H1 (cell line): ENCODE measurements at regions not wholly inside any gene's neighbourhood (a gene's known extent, or its start where the extent isn't known, plus 50 kb on each side); places are given as distances from the start of the nearest gene placed in this dataset.
"Not testable (repeated sequence)": the region's sequence is repeated elsewhere in the genome, so short reads cannot be mapped to it uniquely, and the experiment has no call there.

ENCODE experiments used
- CTCF ChIA-PET: fragments of 300-600 bp; sonication (Branson Sonifier 250); formaldehyde crosslinking; loops from one replicate; lab custom pipeline; 2021; ENCODE audit not compliant: partially characterized antibody; lab: Charles Lee
- POLR2A ChIA-PET: fragments of 300-600 bp; sonication (Branson Sonifier 250); formaldehyde crosslinking; loops from one replicate; lab custom pipeline; 2021; ENCODE audit warnings: inconsistent platforms; ENCODE audit not compliant: partially characterized antibody; lab: Charles Lee
- DNase-seq, 2 experiments: peaks; one replicate each; pipeline versions ENCODE4 v3.0.0 to v3.0.0-alpha.2; 2010 to 2022; ENCODE audit warnings: low spot score in 2 of 2, low read depth in 1 of 2, mixed read lengths in 1 of 2
- FAIRE-seq: peaks from 2 replicates; lab custom pipeline; 2011; peaks lifted over from hg19 to GRCh38; lab: Jason Lieb, UNC
- H2AFZ ChIP-seq: 2 replicates; pipeline ENCODE4 v1.8.1; 2012; ENCODE audit warnings: low read length, inconsistent platforms
- H2AK5ac ChIP-seq: 2 replicates; pipeline ENCODE4 v1.6.1; 2013; ENCODE audit warnings: low read depth, low read length
- H2BK120ac ChIP-seq: replicated peaks from 2 replicates; pipeline ENCODE3; 2013; ENCODE audit warnings: low read depth, low read length, inconsistent platforms
- H2BK12ac ChIP-seq: 2 replicates; pipeline ENCODE4 v1.6.1; 2013; ENCODE audit warnings: low read depth, low read length
- H2BK15ac ChIP-seq: 2 replicates; pipeline ENCODE4 v1.6.1; 2013; ENCODE audit warnings: low read length
- H2BK20ac ChIP-seq: 2 replicates; pipeline ENCODE4 v1.6.1; 2013; ENCODE audit warnings: low read length
- H2BK5ac ChIP-seq: 2 replicates; pipeline ENCODE4 v1.6.1; 2013; ENCODE audit warnings: low read depth, low read length
- H3K14ac ChIP-seq: 2 replicates; pipeline ENCODE4 v1.6.1; 2013; ENCODE audit warnings: inconsistent platforms; ENCODE audit not compliant: insufficient read length
- H3K18ac ChIP-seq: 2 replicates; pipeline ENCODE4 v1.6.1; 2013; ENCODE audit warnings: low read length; ENCODE audit errors: extremely low read depth
- H3K23ac ChIP-seq: 2 replicates; pipeline ENCODE4 v1.6.1; 2013; ENCODE audit warnings: inconsistent platforms; ENCODE audit not compliant: insufficient read length
- H3K23me2 ChIP-seq: 2 replicates; pipeline ENCODE4 v1.6.1; 2013; ENCODE audit warnings: low read depth, low read length
- H3K27ac ChIP-seq: 2 replicates; pipeline ENCODE4 v1.6.1; 2011; ENCODE audit warnings: low read depth, low read length, inconsistent platforms
- H3K27me3 ChIP-seq, 4 experiments: replicated peaks in 1 of 4; 1 replicate in 1 of 4; 2 replicates in 3 of 4; pipeline versions ENCODE4 v1.6.1 to v1.8.1; 2011 to 2013; ENCODE audit warnings: low read length in 3 of 4, mild to moderate bottlenecking in 3 of 4, inconsistent platforms in 2 of 4, mixed read lengths in 2 of 4, moderate library complexity in 1 of 4; ENCODE audit not compliant: control insufficient read depth in 3 of 4, insufficient read depth in 3 of 4; ENCODE audit errors: extremely low read depth in 1 of 4
- H3K36me3 ChIP-seq, 4 experiments: 2 replicates each; pipeline versions ENCODE4 v1.6.1 to v1.8.1; 2011 to 2013; ENCODE audit warnings: mild to moderate bottlenecking in 4 of 4, low read length in 3 of 4, moderate library complexity in 2 of 4, control low read depth in 1 of 4, inconsistent platforms in 1 of 4; ENCODE audit not compliant: insufficient read depth in 4 of 4, control insufficient read depth in 2 of 4
- H3K4ac ChIP-seq: replicated peaks from 2 replicates; pipeline ENCODE3; 2013; ENCODE audit warnings: low read length, low read depth, mixed read lengths, inconsistent platforms; ENCODE audit not compliant: insufficient read length
- H3K4me1 ChIP-seq, 4 experiments: replicated peaks in 1 of 4; 1 replicate in 1 of 4; 2 replicates in 3 of 4; pipeline versions ENCODE4 v1.6.1 to v1.8.1; 2011 to 2013; ENCODE audit warnings: low read length in 3 of 4, inconsistent platforms in 2 of 4, mixed read lengths in 1 of 4; ENCODE audit not compliant: insufficient read depth in 4 of 4, control insufficient read depth in 3 of 4
- H3K4me2 ChIP-seq, 2 experiments: 2 replicates each; pipeline versions ENCODE4 v1.6.1 to v1.8.1; 2011 to 2013; ENCODE audit warnings: low read depth in 2 of 2, low read length in 2 of 2, control low read depth in 1 of 2, inconsistent platforms in 1 of 2, mild to moderate bottlenecking in 1 of 2; ENCODE audit not compliant: insufficient read depth in 1 of 2
- H3K4me3 ChIP-seq, 4 experiments: fragments of 200-600, 300-600 bp in 1 of 4; sonication (generic), shearing (Covaris generic), sonication (Bioruptor Twin) in 1 of 4; 2 replicates each; pipeline versions ENCODE4 v1.5.1 to v1.8.1; 2011 to 2016; ENCODE audit warnings: low read length in 4 of 4, low read depth in 3 of 4, control low read depth in 2 of 4, inconsistent platforms in 2 of 4, mild to moderate bottlenecking in 2 of 4, mixed read lengths in 1 of 4, moderate library complexity in 1 of 4; ENCODE audit not compliant: insufficient read depth in 2 of 4; ENCODE audit errors: extremely low read depth in 1 of 4
- H3K56ac ChIP-seq: replicated peaks from 2 replicates; pipeline ENCODE3; 2013; ENCODE audit warnings: low read depth, mild to moderate bottlenecking, mixed read lengths, low read length, inconsistent platforms; ENCODE audit not compliant: insufficient read length
- H3K79me1 ChIP-seq: 2 replicates; pipeline ENCODE4 v1.6.1; 2013; ENCODE audit warnings: low read depth, low read length, control low read depth
- H3K79me2 ChIP-seq, 2 experiments: 2 replicates each; pipeline versions ENCODE4 v1.6.1 to v1.8.1; 2012 to 2013; ENCODE audit warnings: low read length in 2 of 2, mild to moderate bottlenecking in 2 of 2, inconsistent platforms in 1 of 2; ENCODE audit not compliant: insufficient read depth in 2 of 2, control insufficient read depth in 1 of 2
- H3K9ac ChIP-seq, 4 experiments: replicated peaks in 1 of 4; 1 replicate in 1 of 4; 2 replicates in 3 of 4; pipeline versions ENCODE4 v1.6.1 to v1.8.1; 2011 to 2013; ENCODE audit warnings: low read depth in 3 of 4, low read length in 3 of 4, control low read depth in 2 of 4, mild to moderate bottlenecking in 2 of 4, moderate library complexity in 2 of 4, inconsistent platforms in 1 of 4; ENCODE audit errors: extremely low read depth in 1 of 4
- H3K9me3 ChIP-seq, 2 experiments: 2 replicates each; pipeline versions ENCODE4 v1.6.1 to v1.8.1; 2012 to 2013; ENCODE audit warnings: mild to moderate bottlenecking in 2 of 2, moderate library complexity in 2 of 2, control low read depth in 1 of 2, inconsistent platforms in 1 of 2, low read depth in 1 of 2, low read length in 1 of 2, mixed read lengths in 1 of 2; ENCODE audit not compliant: insufficient read depth in 2 of 2
- H4K20me1 ChIP-seq, 2 experiments: replicated peaks in 1 of 2; 2 replicates each; pipeline versions ENCODE3 to v1.8.1; 2011 to 2013; ENCODE audit warnings: inconsistent platforms in 2 of 2, low read length in 2 of 2, mild to moderate bottlenecking in 1 of 2; ENCODE audit not compliant: insufficient read depth in 2 of 2, control insufficient read depth in 1 of 2
- H4K5ac ChIP-seq: 2 replicates; pipeline ENCODE4 v1.6.1; 2013; ENCODE audit warnings: low read length, low read depth, mixed read lengths, inconsistent platforms; ENCODE audit not compliant: insufficient read length
- H4K8ac ChIP-seq: 2 replicates; pipeline ENCODE4 v1.8.0; 2013; ENCODE audit warnings: mild to moderate bottlenecking, moderate library complexity, low read length, inconsistent platforms; ENCODE audit not compliant: insufficient read depth; ENCODE audit errors: extremely low read depth
- H4K91ac ChIP-seq: replicated peaks from 2 replicates; pipeline ENCODE3; 2013; ENCODE audit warnings: low read length, mixed read lengths, inconsistent platforms; ENCODE audit not compliant: insufficient read length
- HDAC2 ChIP-seq, 2 experiments: fragments of 300-600 bp in 1 of 2; sonication (generic) in 1 of 2; IDR thresholded peaks; 2 replicates each; pipeline ENCODE4 v1.6.1; 2011 to 2012; ENCODE audit warnings: low read depth in 2 of 2, low read length in 2 of 2, mild to moderate bottlenecking in 2 of 2, moderate library complexity in 2 of 2, borderline replicate concordance in 1 of 2, inconsistent platforms in 1 of 2
- MAFK ChIP-seq: IDR thresholded peaks from 2 replicates; pipeline ENCODE4 v1.6.1; 2012; ENCODE audit warnings: low read depth, mild to moderate bottlenecking, improper control_type of control experiment, low read length
- PHF8 ChIP-seq: fragments of 200-600 bp; sonication (generic); conservative IDR thresholded peaks from 2 replicates; pipeline ENCODE4 v1.7.1; 2012; ENCODE audit warnings: low read depth, mild to moderate bottlenecking, inconsistent platforms, low read length, moderate library complexity
- POLR2A ChIP-seq, 2 experiments: IDR thresholded peaks; 1 replicate in 1 of 2; 2 replicates in 1 of 2; pipeline ENCODE4 v1.6.1; 2011; ENCODE audit warnings: low read depth in 2 of 2, low read length in 2 of 2, mild to moderate bottlenecking in 2 of 2; ENCODE audit errors: control extremely low read depth in 1 of 2
- SIX5 ChIP-seq: IDR thresholded peaks from 2 replicates; pipeline ENCODE4 v1.6.1; 2011; ENCODE audit warnings: mild to moderate bottlenecking, low read depth, low read length
- SP4 ChIP-seq: IDR thresholded peaks from 2 replicates; pipeline ENCODE4 v1.6.1; 2012; ENCODE audit warnings: low read length, inconsistent platforms
- ZNF274 ChIP-seq: IDR thresholded peaks from 2 replicates; pipeline ENCODE4 v1.7.0; 2012; ENCODE audit warnings: low read length, borderline replicate concordance; ENCODE audit errors: extremely low read depth
- WGBS, 2 experiments: shearing (Covaris generic) in 1 of 2; methylation state at CpG; one replicate each; pipeline versions ENCODE4 v1.1.6 to v1.1.7; 2013 to 2015; ENCODE audit warnings: low lambda C conversion rate in 2 of 2, mixed read lengths in 2 of 2, inconsistent platforms in 1 of 2, low coverage in 1 of 2, missing lambda C conversion rate in 1 of 2; ENCODE audit not compliant: insufficient replicate concordance in 2 of 2, insufficient coverage in 1 of 2, insufficient read length in 1 of 2; ENCODE audit errors: extremely low coverage in 1 of 2, missing lambda C conversion rate in 1 of 2; 5-methylcytosine and 5-hydroxymethylcytosine counted together

- TF ChIP-seq PHF8 (no peak), SIX5 (no peak), POLR2A (IDR thresholded peaks at IDR 0.05; ENCODE audit: control extremely low read depth in 1 of 2, low read depth in 2 of 2, low read length in 2 of 2) (no peak), MAFK (no peak), HDAC2 (IDR thresholded peaks at IDR 0.05; ENCODE audit: borderline replicate concordance in 1 of 2, low read depth in 2 of 2, low read length in 2 of 2) (no peak), ZNF274 (no peak), SP4 (no peak)
Measured at GRCh38 chr11:33529461-33529860, 171.2 kb downstream of the C11orf91 start (continued).

- POLR2A ChIA-PET, H2BK120ac ChIP-seq, H2AFZ ChIP-seq, DNase-seq, H3K36me3 ChIP-seq, H4K91ac ChIP-seq, H3K79me2 ChIP-seq, H3K79me1 ChIP-seq, H3K27me3 ChIP-seq, H2AK5ac ChIP-seq, H3K18ac ChIP-seq, H3K14ac ChIP-seq, H3K56ac ChIP-seq, H3K9ac ChIP-seq, H2BK15ac ChIP-seq, H2BK20ac ChIP-seq, H3K4me2 ChIP-seq, H3K23ac ChIP-seq, H3K23me2 ChIP-seq, H4K20me1 ChIP-seq, H2BK12ac ChIP-seq, H3K27ac ChIP-seq, H3K4ac ChIP-seq, H2BK5ac ChIP-seq, H3K4me1 ChIP-seq, CTCF ChIA-PET, H3K4me3 ChIP-seq, H4K8ac ChIP-seq, H3K9me3 ChIP-seq, FAIRE-seq, H4K5ac ChIP-seq: not testable (repeated sequence)
- 88% methylated on average over 4 of the region's 4 CpGs; no CpG with 5 or more reads in 1 of the 2 experiments for WGBS, 2 experiments
Measured at GRCh38 chr11:33527738-33528137, 172.9 kb downstream of the C11orf91 start.
